GM19397 (cell line): ENCODE measurements at regions not wholly inside any gene's neighbourhood (a gene's known extent, or its start where the extent isn't known, plus 50 kb on each side); places are given as distances from the start of the nearest gene placed in this dataset.

Experiments used
- ATAC-seq: cut with Tn5 transposase; IDR thresholded peaks from one replicate; pipeline ENCODE4 v1.9.1; 2021; ENCODE audit warnings: mild to moderate bottlenecking, moderate library complexity; ENCODE audit not compliant: unreplicated experiment

- no peak for ATAC-seq
Observed at GRCh38 chr10:4219901-4220300, 434.9 kb upstream of the KLF6 start.

DNA sequence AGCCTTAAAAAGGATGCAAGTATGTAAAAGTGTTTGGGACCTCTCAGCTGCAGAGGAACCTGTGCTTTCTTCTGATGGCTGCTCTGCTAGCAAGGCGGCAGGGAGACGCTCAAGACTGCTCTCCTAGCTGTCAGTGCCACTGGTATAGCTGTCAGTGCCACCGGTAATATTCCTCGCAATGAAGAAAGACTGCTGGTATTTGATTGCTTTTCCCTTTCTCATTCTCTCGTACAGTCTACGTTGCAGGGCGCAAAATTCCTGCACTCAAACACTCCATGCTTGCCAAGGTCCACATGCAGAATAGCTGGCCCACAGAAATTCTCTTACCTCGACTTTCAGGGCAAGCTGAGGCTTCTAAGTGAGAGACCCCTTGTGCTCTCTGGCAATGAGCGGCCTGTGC lies 432.6 kb upstream of the KLF6 start:
- no peak for ATAC-seq

- ATAC-seq = no peak
Observed at GRCh38 chr10:4217187-4217586, 432.2 kb upstream of the KLF6 start.

DNA sequence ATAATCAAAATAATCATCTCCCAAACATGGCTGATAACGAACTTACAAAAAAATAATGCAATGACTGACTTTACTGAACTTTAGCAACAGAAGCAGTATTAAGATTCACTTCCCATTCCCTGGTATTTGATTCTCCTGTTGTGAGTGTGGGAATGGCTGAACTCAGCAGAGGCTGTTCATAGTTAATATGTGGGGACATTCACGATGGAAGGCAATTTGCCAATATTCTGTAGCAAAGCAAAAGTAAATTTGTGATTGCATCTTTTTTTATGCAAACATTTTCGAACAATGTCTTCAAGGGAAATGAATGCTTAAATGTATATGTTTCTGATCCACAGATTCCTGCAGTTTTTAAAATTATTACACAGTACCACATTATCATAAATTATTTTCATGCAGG lies 431.7 kb upstream of the KLF6 start:
- no peak for ATAC-seq

GRCh38 chr10:4215963-4216575 lies 431.1 kb upstream of the KLF6 start:
- ATAC-seq = no peak

GRCh38 chr10:4215485-4215884 lies 430.5 kb upstream of the KLF6 start:
- no peak for ATAC-seq

- ATAC-seq = no peak
Observed at GRCh38 chr10:4214908-4215307, 429.9 kb upstream of the KLF6 start.

DNA sequence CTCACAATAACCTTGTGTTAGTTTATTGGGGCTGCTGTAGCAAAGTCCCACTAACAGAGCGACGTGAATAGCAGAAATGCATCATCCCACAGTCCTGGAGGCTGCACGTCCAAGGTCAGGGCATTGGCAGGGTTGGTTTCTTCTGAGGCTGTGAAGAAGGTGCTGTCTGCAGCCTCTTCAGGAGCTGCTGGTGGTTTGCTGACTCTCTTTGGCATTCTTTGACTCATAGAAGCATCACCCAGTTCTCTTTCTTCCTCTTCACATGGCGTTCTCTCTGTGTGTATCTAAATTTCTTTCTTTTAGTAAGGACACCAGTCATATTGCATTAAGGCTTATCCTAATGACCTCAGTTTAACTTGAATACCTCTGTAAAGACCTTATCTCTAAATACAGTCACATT lies 428.4 kb upstream of the KLF6 start:
- no peak for ATAC-seq

DNA sequence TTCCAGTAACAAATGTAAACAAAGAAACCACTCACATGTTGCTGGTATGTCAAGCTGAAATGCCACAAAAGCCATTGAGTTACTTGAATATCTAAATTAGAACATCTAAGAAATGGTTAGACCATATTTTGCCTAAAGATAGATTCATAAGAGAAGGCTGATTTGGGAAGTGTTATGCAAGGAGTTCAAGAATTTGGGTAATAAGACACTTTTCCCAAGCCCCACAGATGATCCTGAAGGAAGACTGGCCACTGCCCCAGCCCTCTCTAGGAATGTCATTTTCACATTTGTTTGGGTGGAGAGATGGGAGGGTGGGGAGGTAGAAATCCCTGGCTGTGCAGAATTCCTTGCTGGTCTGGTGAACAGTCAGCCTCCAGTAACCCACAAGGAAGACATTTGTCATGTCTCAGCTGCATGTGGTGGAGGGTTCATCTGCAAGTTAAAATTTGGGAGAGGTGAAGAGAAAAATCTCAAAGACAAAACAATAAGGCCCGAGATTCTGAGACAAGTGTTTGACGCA lies 427.2 kb upstream of the KLF6 start:
- no peak for ATAC-seq

DNA sequence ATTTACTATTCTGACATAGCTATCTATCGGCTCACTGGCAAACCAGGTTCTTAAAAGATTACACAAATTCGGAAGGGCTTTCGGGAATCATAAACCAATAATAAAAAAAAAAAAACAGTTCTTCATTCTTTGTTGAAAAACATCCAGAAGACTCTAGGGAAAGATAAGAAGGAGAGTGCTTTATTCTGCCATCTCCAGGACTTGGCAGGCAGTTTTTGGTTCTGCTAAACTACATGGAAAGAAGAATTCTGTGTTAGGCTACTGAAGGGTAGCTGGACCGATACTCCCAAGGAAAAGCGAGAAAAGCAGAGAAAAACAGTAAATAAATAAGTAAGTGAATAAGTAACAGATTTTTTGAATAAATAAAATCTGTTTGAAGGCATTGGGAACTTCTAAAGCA lies 423.5 kb upstream of the KLF6 start:
- ATAC-seq = no peak

- no peak for ATAC-seq
Observed at GRCh38 chr10:4205113-4205512, 420.1 kb upstream of the KLF6 start.

GRCh38 chr10:4202938-4203337 lies 417.9 kb upstream of the KLF6 start:
- no peak for ATAC-seq

GRCh38 chr10:4201866-4202825 lies 417.1 kb upstream of the KLF6 start:
- ATAC-seq = no peak

- no peak for ATAC-seq
Observed at GRCh38 chr10:4199196-4199595, 414.2 kb upstream of the KLF6 start.

GRCh38 chr10:4198216-4198615 lies 413.2 kb upstream of the KLF6 start:
- ATAC-seq = no peak

GRCh38 chr10:4197676-4198075 lies 412.7 kb upstream of the KLF6 start:
- ATAC-seq = no peak

- no peak for ATAC-seq
Observed at GRCh38 chr10:4196771-4197390, 411.9 kb upstream of the KLF6 start.

DNA sequence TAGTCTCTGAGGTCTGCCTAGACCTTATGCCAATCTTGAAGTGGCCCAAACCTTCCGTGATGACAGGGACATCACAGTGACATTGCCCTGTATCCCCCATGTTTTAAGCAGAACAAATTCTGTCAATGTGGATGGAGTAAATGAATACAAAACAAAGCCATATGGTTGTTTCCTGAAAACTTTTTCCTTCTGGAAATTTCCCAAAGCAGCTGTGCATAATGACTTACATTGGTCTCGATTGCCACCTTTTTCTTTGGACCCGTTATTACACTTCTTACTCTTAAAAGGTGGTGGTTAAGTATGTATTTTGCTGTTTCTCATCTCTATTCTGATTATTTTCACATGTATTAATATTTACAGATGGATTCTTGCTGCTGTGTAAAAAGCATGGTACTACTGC lies 411.2 kb upstream of the KLF6 start:
- no peak for ATAC-seq

DNA sequence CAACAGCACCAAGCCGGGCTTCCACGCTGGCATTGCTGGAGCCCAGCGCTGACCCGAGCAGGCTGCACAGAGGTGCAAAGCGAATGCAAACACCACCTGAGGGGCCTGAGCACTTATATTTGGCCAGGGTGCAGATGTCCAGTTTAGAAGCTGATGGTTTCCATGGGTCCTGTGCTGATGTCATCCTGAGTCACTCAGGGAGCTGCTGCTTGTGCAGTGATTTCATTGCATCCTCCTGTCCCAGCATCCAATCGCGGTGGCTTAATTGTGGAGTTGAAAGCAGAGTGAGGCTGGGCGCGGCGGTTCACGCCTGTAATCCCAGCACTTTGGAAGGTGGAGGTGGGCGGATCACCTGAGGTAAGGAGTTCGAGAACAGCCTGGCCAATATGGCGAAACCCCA lies 410.2 kb upstream of the KLF6 start:
- ATAC-seq = no peak

DNA sequence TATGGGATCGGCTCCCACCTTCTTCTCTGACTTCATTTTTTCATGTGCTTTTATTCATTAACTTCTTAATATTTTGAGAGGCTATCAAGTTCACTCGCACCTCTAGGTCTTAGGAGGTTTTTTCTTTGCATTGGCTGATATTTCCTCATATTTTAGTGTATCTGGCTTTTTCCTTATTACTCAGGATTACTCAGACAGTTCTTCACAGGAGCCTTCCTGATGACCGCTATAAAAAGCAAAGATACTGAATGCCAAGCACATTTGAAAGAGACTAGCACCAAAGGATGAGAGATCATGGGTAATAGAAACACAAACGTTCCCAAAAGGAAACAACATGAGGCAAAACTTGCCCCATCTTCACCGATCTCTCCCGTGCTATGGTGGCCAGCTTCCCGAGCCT lies 409.2 kb upstream of the KLF6 start:
- ATAC-seq = no peak

DNA sequence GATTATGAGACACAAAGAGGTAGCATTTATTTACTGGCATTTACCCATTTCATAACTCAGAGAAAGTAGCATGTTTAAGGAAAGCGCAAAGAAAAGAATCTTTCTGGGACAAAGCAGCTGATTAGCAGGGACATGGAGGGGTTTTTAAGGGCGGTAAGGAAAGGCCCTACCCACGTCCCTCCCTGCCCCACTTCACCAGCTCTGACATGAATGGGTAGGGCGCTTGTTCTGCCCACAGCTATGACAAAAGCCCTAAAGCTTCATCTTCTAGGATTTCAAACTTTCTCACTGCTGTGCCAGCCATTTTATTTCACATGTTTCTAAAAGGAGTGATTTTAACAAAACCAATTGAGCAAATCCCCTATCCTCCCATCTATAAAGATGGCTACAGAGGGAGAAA lies 406.9 kb upstream of the KLF6 start:
- ATAC-seq = no peak

GRCh38 chr10:4191354-4191753 lies 406.3 kb upstream of the KLF6 start:
- no peak for ATAC-seq
